Skin of body (tissue), 2 donors: ENCODE measurements at regions not wholly inside any gene's neighbourhood (a gene's known extent, or its start where the extent isn't known, plus 50 kb on each side); places are given as distances from the start of the nearest gene placed in this dataset. TPM values are rescaled to one million over a fixed set of nuclear protein-coding genes. Genes with fewer than 3 reads are reported as not detected.

Experiments used
- DNase-seq: peaks from one replicate; lab custom pipeline; 2025; lab: John Stamatoyannopoulos, UW
- small RNA-seq: library from RNA; depleted of rRNA; stranded (forward); fragments of <200 nt; gene quantifications from one replicate; pipeline ENCODE3, GENCODE V24; 2014; ENCODE audit warnings: low replicate concordance

DNA sequence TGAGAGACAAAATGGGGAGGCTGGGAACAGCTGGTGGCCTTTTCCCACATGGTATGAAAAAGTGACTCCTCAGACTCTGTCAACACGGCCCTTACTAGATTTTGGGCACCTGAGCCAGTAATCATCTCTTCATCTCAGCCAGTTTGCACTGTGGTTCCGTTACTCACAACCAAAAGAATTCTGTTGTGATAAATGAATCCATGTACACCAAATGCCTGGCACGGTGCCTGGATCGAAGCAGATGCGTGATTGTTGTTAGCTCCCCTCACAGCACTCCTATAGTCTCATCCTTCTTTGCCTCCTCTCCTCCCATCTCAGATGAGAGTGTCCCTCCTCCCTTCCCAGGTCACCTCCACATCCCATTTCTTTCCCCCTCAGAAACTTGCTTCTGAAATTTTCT lies 57.9 kb upstream of the GJB5 start:
- DNase-seq, result no peak

DNA sequence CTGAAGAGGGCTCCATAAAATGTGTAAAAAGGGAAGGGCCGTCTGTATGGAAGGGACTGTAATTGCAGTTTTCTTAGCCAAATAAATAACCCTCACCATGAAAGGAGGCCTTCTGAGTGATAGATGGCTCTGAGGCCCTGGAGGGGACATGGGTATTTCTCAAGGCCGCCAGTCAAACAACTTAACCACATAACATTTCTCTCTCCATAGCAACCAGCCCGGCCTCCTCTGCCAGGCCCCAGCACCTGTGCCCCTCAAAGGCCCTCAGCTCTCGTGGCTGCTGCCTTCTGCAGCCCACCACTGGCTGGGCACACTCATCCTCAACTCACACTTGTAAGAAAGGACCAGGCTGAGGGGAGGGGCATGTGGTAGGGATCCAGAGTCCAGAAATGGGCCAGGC lies 57.0 kb upstream of the GJB5 start:
- no peak for DNase-seq

DNA sequence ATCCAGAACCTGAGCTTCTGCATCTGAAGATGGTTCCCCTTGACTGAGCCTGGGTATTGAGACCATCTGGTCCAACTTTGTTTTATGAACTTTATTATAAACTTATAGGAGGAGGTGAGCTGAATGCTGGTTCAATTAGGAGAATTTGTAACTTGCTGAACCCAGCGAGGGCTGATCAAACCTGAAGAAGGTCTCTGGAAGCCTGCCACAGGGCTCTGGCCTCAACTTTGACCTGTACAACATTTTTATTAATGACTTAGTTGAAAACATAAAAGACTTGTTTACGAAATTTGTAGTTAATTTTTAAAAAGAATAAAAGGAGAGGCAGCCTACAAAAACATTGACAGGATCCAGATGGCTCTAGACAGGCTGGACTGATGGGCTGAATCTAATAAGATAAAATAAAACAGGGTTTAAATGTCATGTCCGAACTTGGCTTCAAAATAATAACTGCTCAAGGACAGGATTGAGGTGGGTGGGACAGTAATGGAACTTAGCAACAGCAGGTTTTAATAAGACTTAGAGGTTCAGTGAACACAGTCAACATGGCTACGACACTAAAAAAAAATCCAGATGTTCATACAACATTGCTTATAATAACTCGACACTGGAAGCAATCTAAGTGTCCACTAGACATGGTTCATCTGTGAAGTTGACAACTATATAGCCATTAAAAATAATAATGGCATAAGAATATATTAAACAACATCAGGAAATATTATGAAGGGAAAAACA lies 53.4 kb upstream of the GJB5 start:
- DNase-seq, result no peak

Small RNA genes lying in the stretch of these regions (small RNA-seq; reads per million reads assigned to genes)
- gene MIR552, result not detected
